ENCODE measurements at regions not wholly inside any gene's neighbourhood (a gene's known extent, or its start where the extent isn't known, plus 50 kb on each side); places are given as distances from the start of the nearest gene placed in this dataset.
"Not testable (repeated sequence)": the region's sequence is repeated elsewhere in the genome, so short reads cannot be mapped to it uniquely, and the experiment has no call there.

DNA sequence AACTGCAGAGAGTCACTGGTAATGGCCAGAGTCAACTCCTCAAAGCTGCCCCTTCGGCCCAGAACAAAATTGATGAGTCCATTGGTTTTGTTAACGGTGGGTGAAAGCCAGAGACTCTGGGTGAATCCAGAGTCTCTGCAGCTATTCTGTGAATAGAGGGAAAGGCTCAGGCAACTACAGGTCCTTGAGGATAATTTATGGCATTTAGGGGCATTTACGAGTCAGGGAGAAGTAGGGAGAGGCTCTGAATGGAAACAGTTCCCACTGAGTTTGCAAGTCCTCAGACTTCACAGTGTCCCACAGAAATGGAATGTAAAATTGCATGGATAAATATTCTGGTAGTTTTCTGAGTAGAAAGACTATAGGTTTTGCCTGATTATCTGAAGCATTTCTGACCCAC lies 257.8 kb downstream of the SEC61B start:
- DNase-seq (ENCODE audit: low read depth), result no peak

DNA sequence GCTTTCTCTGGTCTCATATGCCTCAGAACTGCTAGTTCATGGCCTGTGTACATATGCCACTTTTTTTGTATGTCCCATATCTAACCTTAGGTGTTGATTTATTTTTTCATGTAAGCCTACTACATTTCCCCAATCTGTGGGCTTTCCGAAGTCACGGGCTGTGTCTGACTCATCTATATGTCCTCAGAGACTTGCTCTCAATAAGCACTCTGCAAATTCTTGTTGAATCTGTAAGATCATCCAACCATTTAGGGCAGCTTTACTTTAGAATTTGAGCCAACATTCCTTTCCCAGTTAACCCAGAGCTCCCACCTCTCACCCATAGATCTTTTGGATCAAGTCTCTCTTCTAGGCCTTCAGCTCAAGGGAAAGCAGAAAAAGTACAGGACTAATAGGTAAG lies 263.4 kb downstream of the SEC61B start:
- no peak for DNase-seq (ENCODE audit: low read depth)

- DNase-seq (ENCODE audit: low read depth), result no peak
These were observed 264.6 kb downstream of the SEC61B start for GRCh38 chr9:99486684-99487083.

DNA sequence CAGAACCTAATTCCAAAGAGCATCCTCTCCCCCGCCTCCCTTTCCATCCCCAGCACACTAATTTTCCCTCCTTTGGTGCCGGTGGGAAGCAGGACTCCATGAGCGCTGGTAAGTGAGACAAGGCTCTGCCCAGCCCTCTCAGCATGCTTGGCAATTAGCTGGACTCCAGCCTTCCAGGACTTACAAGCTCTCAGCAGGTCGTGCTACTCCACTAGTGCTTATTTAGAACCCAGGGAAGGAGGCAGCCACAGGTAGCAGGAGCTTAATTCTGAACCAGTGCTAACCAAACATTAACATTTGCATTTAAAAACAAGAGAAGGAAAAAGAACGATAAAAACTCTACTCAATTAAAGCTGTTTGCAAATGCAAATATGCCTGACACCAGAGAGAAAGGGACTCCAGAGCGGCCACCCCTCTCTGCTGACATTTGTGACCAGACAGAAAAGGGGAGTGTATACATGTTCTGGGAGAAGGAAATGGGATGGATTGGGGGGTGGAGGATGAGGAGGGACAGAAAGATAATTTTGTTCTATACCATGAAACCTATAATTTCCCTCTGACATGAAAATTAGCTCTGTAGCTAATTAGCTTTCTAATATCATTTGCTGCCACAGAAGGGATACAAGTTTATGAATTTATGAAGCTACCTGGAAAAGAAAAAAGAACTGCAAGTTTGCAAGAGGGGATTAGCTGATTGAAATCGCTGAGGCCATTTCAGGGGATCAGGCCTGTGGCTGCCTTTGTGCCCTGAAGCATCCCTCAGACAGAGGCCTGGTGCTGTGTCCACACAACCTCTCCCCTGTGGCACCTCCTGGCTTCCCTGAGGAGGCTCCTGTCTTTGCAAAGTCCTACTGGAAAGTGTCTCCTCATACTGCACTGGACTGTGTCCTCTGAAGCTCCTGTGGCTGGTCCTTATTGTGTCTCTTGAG lies 266.3 kb downstream of the SEC61B start:
- no peak for DNase-seq (ENCODE audit: low read depth)

- peak; percentile 53 for DNase-seq (ENCODE audit: low read depth)
These were observed 267.0 kb downstream of the SEC61B start for GRCh38 chr9:99489060-99489413.

- peak; percentile 23 for DNase-seq (ENCODE audit: low read depth)
These were observed 268.6 kb downstream of the SEC61B start for GRCh38 chr9:99490729-99491128.

DNA sequence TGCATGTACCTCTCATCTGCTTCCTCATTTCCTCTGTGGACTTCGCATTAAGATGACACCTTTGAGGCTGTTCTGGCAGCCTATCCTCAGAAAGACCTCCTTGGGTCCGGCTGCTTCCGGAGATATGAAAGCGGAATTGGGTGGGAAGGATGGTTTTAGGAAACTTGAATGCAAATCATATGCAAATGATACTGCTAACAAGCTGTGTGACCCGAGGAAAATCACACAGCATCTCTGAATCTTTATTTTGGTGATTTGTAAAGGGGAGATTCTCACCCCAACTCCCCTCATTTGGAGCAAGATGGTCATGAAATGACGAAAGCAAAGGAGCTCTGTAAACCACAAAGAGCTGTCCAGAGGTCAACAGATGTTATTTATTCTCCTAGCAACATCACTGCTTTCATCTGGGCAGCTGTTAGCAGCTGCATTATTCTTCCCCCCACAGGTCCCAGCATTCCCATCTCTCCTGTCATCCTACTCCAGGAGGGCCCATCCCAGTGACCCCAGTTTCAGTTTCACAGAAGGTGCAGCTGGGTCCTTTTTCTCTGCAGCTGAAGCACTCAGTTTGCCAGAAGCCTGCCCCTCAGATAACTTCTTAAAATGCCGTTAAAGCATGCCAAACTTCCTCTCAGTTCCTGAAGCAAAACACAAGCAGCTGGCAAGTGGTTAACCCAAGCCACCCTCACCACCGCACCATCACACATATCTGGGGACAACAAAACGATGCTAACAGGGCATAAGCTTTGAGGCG lies 269.5 kb downstream of the SEC61B start:
- no peak for DNase-seq (ENCODE audit: low read depth)

- DNase-seq (ENCODE audit: low read depth), result no peak
These were observed 275.6 kb downstream of the SEC61B start for GRCh38 chr9:99497641-99498040.

DNA sequence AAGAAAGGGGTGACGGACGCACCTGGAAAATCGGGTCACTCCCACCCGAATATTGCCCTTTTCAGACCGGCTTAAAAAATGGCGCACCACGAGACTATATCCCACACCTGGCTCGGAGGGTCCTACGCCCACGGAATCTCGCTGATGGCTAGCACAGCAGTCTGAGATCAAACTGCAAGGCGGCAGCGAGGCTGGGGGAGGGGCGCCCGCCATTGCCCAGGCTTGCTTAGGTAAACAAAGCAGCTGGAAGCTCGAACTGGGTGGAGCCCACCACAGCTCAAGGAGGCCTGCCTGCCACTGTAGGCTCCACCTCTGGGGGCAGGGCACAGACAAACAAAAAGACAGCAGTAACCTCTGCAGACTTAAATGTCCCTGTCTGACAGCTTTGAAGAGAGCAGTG lies 276.9 kb downstream of the SEC61B start:
- DNase-seq (ENCODE audit: low read depth), result not testable (repeated sequence)

- no peak for DNase-seq (ENCODE audit: low read depth)
These were observed 283.9 kb downstream of the SEC61B start for GRCh38 chr9:99505936-99506335.

GRCh38 chr9:99506747-99507348 lies 284.8 kb downstream of the SEC61B start:
- no peak for DNase-seq (ENCODE audit: low read depth)

- DNase-seq (ENCODE audit: low read depth), result no peak
These were observed 287.1 kb downstream of the SEC61B start for GRCh38 chr9:99509065-99509745.

DNA sequence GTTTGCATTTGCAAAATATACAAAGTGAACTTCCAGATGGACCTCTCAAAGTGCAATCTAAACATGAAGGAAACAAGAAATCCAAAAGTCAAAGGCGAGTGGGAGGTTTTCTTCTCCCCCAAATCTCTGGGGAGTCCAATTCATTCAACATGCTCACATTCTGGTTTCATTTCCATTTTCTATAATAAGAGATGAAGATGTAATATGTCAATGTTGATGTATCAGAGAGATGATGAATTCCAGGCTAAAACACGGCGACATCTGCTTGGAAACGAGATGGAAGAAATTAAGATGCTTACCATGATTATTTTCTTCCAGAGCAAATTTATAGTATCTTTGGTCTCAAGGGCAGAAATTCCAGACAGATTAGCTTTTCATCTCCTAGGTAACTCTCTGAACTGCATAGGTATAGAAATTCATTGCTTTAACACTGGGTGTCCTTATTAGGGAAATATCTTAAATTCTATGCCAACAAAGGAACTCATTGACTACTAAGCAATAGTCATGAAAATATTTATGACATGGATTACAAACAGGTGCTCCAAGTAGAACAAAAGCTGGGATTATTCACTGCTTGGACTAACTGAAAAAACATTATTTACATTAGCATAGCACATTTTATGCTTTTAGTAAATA lies 287.9 kb downstream of the SEC61B start:
- DNase-seq (ENCODE audit: low read depth), result no peak

DNA sequence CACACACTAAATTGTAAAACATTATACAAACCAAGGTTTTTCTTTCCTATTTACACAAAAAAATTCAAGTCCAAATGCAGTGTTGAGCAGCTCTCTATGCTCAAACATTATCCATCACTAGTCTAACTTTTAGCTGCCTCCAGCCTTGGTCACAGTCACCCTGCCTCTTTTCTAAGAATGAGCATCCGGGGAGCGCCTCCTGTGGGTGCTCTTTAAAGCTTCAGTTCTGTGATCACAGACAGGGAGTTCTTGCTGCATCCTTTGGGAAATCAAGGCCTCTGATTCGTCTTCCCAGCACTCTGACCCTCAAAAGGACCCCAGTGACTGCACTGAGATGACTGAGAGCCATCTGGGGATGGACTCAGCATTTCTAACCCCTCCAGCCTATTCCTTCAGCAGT lies 289.6 kb downstream of the SEC61B start:
- no peak for DNase-seq (ENCODE audit: low read depth)

- DNase-seq (ENCODE audit: low read depth), result no peak
These were observed 291.5 kb downstream of the SEC61B start for GRCh38 chr9:99513441-99514112.

DNA sequence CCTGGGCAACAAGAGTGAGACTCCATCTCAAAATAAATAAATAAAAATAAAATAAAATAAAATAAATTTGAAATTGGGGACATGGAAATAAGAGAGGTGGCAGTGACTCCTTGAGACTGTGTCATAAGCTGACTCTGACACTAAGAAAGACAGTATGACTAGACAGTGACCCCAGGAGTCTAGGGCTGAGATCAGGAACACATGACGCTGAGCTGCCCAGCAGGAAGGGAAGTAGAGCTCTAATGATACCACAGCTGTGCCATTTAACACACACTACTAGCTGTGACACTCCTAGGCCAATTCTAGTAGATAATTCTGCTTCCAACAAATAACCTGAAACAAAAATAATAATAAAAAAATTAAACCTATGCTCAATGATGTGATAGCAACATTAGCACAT lies 293.0 kb downstream of the SEC61B start:
- DNase-seq (ENCODE audit: low read depth), result no peak

- DNase-seq (ENCODE audit: low read depth), result no peak
These were observed 294.0 kb downstream of the SEC61B start for GRCh38 chr9:99515895-99516656.

DNA sequence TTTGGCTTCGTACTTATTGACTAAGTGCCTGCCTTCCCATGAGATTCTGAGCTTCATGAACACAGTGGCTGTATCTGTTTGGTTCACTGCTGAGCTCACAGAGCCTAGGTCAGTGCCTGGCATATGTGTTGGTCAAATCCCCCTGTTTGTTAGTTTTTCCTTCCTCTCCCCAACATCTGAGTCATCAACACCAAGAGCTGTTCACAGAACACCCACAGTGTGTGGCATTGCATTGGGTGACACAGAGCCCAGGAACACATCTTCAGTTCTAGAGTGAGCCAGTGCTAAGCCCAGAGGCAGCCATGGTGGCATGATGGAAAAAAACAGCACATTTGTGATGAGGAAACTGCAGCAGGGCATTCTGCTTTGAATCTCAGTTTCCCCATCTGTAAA lies 294.6 kb downstream of the SEC61B start:
- no peak for DNase-seq (ENCODE audit: low read depth)

DNA sequence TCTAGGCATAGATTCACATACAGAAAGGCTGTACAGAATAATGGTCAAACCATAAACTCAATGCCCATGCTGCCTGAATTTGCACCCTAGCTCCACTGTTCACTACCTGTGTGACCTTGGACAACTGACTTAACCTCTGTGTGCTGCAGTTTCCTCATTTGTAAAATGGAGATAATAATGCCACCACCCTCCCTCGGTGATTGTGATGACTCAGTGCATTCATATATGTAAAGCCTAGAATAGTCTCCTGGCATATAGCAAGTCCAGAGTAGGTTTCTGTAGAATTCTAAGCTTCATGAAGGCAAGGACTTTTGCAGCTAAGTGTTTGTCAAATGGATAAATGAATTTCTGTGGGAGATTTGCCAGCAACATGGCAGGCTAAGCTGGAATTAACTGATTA lies 297.8 kb upstream of the NR4A3 start:
- DNase-seq (ENCODE audit: low read depth), result no peak

GRCh38 chr9:99531313-99531712 lies 290.4 kb upstream of the NR4A3 start:
- no peak for DNase-seq (ENCODE audit: low read depth)

Data from Daoy (cell line).